Smooth muscle cell (in vitro differentiated cells): ENCODE measurements at regions not wholly inside any gene's neighbourhood (a gene's known extent, or its start where the extent isn't known, plus 50 kb on each side); places are given as distances from the start of the nearest gene placed in this dataset.

Source experiments
- DNase-seq: peaks from one replicate; lab custom pipeline; 2025; ENCODE audit not compliant: unreplicated experiment; lab: John Stamatoyannopoulos, UW
- H2AFZ ChIP-seq: fragments of 200-600 bp; sonication (generic); 2 replicates; pipeline ENCODE4 v1.6.0; 2016; ENCODE audit warnings: antibody characterized with exemption, low read depth, mild to moderate bottlenecking
- H3F3A ChIP-seq: fragments of 200-600 bp; sonication (generic); 2 replicates; pipeline ENCODE4 v1.6.0; 2017; ENCODE audit warnings: antibody characterized with exemption, low read depth
- H3K27ac ChIP-seq: fragments of 200-600 bp; sonication (generic); 2 replicates; pipeline ENCODE4 v1.5.1; 2016; ENCODE audit warnings: low read depth, mild to moderate bottlenecking
- H3K27me3 ChIP-seq: fragments of 200-600 bp; sonication (generic); 2 replicates; pipeline ENCODE4 v1.6.1; 2016; ENCODE audit warnings: low read depth, mild to moderate bottlenecking
- H3K36me3 ChIP-seq: fragments of 200-600 bp; sonication (generic); 2 replicates; pipeline ENCODE4 v1.5.1; 2016; ENCODE audit warnings: low read depth
- H3K4me1 ChIP-seq: fragments of 200-600 bp; sonication (generic); 2 replicates; pipeline ENCODE4 v1.5.1; 2016; ENCODE audit warnings: low read depth
- H3K4me2 ChIP-seq: fragments of 200-600 bp; sonication (generic); 2 replicates; pipeline ENCODE4 v1.6.0; 2016; ENCODE audit warnings: mild to moderate bottlenecking
- H3K4me3 ChIP-seq: fragments of 200-600 bp; sonication (generic); 2 replicates; pipeline ENCODE4 v1.5.1; 2016; ENCODE audit warnings: mild to moderate bottlenecking
- H3K79me2 ChIP-seq: fragments of 200-600 bp; sonication (generic); 2 replicates; pipeline ENCODE4 v1.6.0; 2016; ENCODE audit warnings: low read depth, mild to moderate bottlenecking
- H3K9ac ChIP-seq: fragments of 200-600 bp; sonication (generic); 2 replicates; pipeline ENCODE4 v1.6.0; 2016; ENCODE audit warnings: low read depth
- H3K9me3 ChIP-seq: fragments of 200-600 bp; sonication (generic); replicated peaks from 2 replicates; pipeline ENCODE4 v1.5.1; 2016; ENCODE audit warnings: low read depth
- H4K20me1 ChIP-seq: fragments of 200-600 bp; sonication (generic); 2 replicates; pipeline ENCODE4 v1.6.0; 2016; ENCODE audit warnings: low read depth
- CTCF ChIP-seq: fragments of 200-600 bp; sonication (generic); IDR thresholded peaks from 2 replicates; pipeline ENCODE4 v1.5.1; 2017; ENCODE audit warnings: borderline replicate concordance, mild to moderate bottlenecking, antibody characterized with exemption; ENCODE audit not compliant: insufficient read depth, poor library complexity, severe bottlenecking
- WGBS: methylation state at CpG from one replicate; pipeline ENCODE4 v1.1.7; 2016; ENCODE audit warnings: low lambda C conversion rate; 5-methylcytosine and 5-hydroxymethylcytosine counted together

- WGBS = 77% methylated on average over 4 of the region's 4 CpGs
- DNase-seq = no peak
- H3K27ac ChIP-seq = no peak overlapping the region
- H3K9ac ChIP-seq = no peak overlapping the region
- H3K27me3 ChIP-seq = no peaks in the 10 kb centered on the region
- H3K36me3 ChIP-seq = no peaks in the 10 kb centered on the region
- H3K4me3 ChIP-seq = no peak overlapping the region
- no peak for TF ChIP-seq CTCF
- H3K4me1 ChIP-seq = no peaks in the 10 kb centered on the region
- H3K4me2 ChIP-seq = no peak overlapping the region
- H4K20me1 ChIP-seq = no peaks in the 10 kb centered on the region
- no peaks in the 10 kb centered on the region for H3K79me2 ChIP-seq
- no peak overlapping the region for H2AFZ ChIP-seq
- H3K9me3 ChIP-seq = no peaks in the 10 kb centered on the region
- no peaks in the 10 kb centered on the region for H3F3A ChIP-seq
Measured at GRCh38 chr3:1529676-1530075, 436.9 kb downstream of the CNTN6 start.

- no peak overlapping the region for H3K9ac ChIP-seq
- no peaks in the 10 kb centered on the region for H3K36me3 ChIP-seq
Measured at GRCh38 chr3:1531981-1532380, 439.2 kb downstream of the CNTN6 start.

DNA sequence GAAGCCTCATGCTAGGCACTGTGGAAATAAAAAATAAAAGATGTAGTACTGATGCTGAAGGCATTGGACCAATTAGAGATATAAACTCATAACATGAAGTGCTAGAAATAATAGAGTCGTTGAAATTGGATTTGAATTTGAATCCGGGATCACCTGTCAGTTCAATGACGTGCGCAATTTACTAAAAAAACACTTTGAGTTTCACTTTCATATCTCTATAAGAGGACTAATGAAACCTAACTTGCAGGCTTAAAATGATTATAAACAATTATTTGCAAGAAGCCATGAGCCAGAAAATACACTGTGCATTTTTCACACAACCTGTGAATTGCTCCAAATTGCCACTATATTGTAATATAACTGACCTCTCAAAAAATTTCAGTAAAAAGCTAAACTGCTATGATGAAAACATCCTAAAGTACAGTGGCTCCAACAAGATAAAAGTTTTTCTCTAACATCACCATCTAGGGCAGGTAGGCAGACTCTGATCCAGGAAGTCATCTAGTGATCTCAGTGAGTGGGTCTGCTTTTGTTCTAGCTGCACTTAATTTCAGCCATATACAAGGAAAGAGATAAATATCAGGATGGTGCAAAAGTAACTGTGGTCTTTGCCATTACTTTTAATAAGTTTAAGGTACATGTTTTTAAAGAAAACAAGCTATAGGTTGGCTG lies 440.2 kb downstream of the CNTN6 start:
- H3K4me2 ChIP-seq = no peak overlapping the region
- WGBS = 98% methylated on average over 4 of the region's 4 CpGs
- no peak for TF ChIP-seq CTCF

More at GRCh38 chr3:1531981-1532380, 439.2 kb downstream of the CNTN6 start:
- H3K9me3 ChIP-seq = no peaks in the 10 kb centered on the region
- H3K4me3 ChIP-seq = no peak overlapping the region
- H3F3A ChIP-seq = no peaks in the 10 kb centered on the region
- H2AFZ ChIP-seq = no peak overlapping the region
- no peaks in the 10 kb centered on the region for H3K4me1 ChIP-seq
- no peaks in the 10 kb centered on the region for H3K27me3 ChIP-seq
- no peaks in the 10 kb centered on the region for H3K79me2 ChIP-seq
- no peak overlapping the region for H3K27ac ChIP-seq
- no peaks in the 10 kb centered on the region for H4K20me1 ChIP-seq
- no peak for DNase-seq
- no peak for TF ChIP-seq CTCF
- no peak overlapping the region for H3K4me2 ChIP-seq

DNA sequence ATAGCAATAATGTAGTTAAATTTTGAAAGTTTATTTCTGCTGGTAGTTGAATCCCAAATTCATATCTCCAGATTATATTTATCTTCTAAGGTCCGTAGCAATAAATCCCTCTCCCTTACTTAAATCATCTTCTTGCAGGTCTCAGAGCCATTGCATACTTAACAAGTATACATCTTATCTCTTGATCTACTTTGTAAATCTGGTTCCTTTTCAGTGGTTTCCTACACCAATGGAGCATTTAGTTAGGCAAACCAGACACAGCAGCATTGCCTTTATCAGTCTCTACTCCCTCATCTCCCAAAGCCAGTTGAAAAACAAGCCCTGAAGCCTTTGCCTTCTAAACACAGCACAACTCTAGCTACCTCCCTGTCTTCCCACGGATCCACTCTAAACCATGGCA lies 440.9 kb downstream of the CNTN6 start:
- Histone ChIP-seq H3K4me3 (no peak overlapping the region), H3K9ac (no peak overlapping the region), H3K9me3 (no peaks in the 10 kb centered on the region), H4K20me1 (no peaks in the 10 kb centered on the region), H3K4me2 (no peak overlapping the region), H3K27me3 (no peaks in the 10 kb centered on the region), H3K36me3 (no peaks in the 10 kb centered on the region), H3K4me1 (no peaks in the 10 kb centered on the region), H3K27ac (no peak overlapping the region), H3K79me2 (no peaks in the 10 kb centered on the region), H3F3A (no peaks in the 10 kb centered on the region), H2AFZ (no peak overlapping the region)
- no peak for TF ChIP-seq CTCF
- WGBS = 60% methylated on average over 2 of the region's 2 CpGs
- DNase-seq = no peak

More for the DNA sequence above, 440.2 kb downstream of the CNTN6 start:
- H3K4me1 ChIP-seq = no peaks in the 10 kb centered on the region
- H3K79me2 ChIP-seq = no peaks in the 10 kb centered on the region
- H3K27me3 ChIP-seq = no peaks in the 10 kb centered on the region
- H3K4me3 ChIP-seq = no peak overlapping the region
- H2AFZ ChIP-seq = no peak overlapping the region
- no peak overlapping the region for H3K27ac ChIP-seq
- H3F3A ChIP-seq = no peaks in the 10 kb centered on the region
- H3K9me3 ChIP-seq = no peaks in the 10 kb centered on the region
- no peak overlapping the region for H3K9ac ChIP-seq
- H4K20me1 ChIP-seq = no peaks in the 10 kb centered on the region
- H3K36me3 ChIP-seq = no peaks in the 10 kb centered on the region
- no peak for DNase-seq
